SU-DHL-6 (cell line): ENCODE measurements at regions not wholly inside any gene's neighbourhood (a gene's known extent, or its start where the extent isn't known, plus 50 kb on each side); places are given as distances from the start of the nearest gene placed in this dataset.

ENCODE experiments used
- EZH2phosphoT487 ChIP-seq: fragments of 200-600 bp; sonication (generic), shearing (Covaris generic); conservative IDR thresholded peaks from 2 replicates; pipeline ENCODE4 v1.6.1; 2018; ENCODE audit warnings: mild to moderate bottlenecking, antibody characterized with exemption, low read length, moderate library complexity, mixed read lengths
- TF ChIP-seq, protein P1 (sequence below): fragments of 200-600 bp; sonication (generic); IDR thresholded peaks from one replicate; pipeline ENCODE4 v1.5.1; 2017; ENCODE audit warnings: antibody characterized with exemption, mild to moderate bottlenecking, low read length, moderate library complexity; ENCODE audit not compliant: insufficient read depth, poor library complexity, severe bottlenecking

DNA sequence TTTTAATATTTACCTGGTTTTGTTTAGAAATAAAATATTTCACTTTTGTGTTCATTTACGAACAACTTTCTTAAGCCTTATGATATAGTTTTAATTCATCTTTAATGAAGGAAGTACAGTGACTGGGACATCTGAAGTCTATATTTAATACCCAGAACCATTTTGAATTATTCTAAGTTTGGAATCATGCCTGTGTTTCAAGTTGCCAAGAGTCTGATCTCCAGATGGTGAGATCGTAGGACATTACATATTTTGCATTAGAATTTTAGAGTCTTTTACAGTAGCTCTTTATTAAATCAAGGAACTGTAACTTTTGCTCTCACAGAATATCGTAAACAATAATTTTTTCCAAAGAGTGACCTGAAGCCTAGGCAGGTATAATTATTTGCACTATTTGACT, 420.7 kb downstream of the SI start:
- TF ChIP-seq, protein P1, sequence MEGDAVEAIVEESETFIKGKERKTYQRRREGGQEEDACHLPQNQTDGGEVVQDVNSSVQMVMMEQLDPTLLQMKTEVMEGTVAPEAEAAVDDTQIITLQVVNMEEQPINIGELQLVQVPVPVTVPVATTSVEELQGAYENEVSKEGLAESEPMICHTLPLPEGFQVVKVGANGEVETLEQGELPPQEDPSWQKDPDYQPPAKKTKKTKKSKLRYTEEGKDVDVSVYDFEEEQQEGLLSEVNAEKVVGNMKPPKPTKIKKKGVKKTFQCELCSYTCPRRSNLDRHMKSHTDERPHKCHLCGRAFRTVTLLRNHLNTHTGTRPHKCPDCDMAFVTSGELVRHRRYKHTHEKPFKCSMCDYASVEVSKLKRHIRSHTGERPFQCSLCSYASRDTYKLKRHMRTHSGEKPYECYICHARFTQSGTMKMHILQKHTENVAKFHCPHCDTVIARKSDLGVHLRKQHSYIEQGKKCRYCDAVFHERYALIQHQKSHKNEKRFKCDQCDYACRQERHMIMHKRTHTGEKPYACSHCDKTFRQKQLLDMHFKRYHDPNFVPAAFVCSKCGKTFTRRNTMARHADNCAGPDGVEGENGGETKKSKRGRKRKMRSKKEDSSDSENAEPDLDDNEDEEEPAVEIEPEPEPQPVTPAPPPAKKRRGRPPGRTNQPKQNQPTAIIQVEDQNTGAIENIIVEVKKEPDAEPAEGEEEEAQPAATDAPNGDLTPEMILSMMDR: no peak
- no peak for TF ChIP-seq EZH2phosphoT487
